Kidney (tissue), 13 donors: ENCODE measurements at regions not wholly inside any gene's neighbourhood (a gene's known extent, or its start where the extent isn't known, plus 50 kb on each side); places are given as distances from the start of the nearest gene placed in this dataset.

ENCODE experiments used
- DNase-seq, 5 donors: peaks; one replicate each; pipeline ENCODE4 v3.0.0-alpha.2; 2013 to 2020
- FAIRE-seq: peaks from 2 replicates; lab custom pipeline; 2012; peaks lifted over from hg19 to GRCh38; lab: Jason Lieb, UNC
- H3K27ac ChIP-seq, 2 donors: one replicate each; pipeline ENCODE4 v1.7.0; 2013; ENCODE audit warnings: low read depth in 2 of 2, low read length in 2 of 2, inconsistent platforms in 1 of 2
- H3K27me3 ChIP-seq: one replicate; pipeline ENCODE4 v1.7.1; 2013; ENCODE audit warnings: low read length, inconsistent platforms; ENCODE audit not compliant: control insufficient read depth, insufficient read depth
- H3K36me3 ChIP-seq, 3 donors: one replicate each; pipeline versions ENCODE4 v1.7.0 to v1.7.1; 2013; ENCODE audit warnings: low read length in 3 of 3, control low read depth in 1 of 3, inconsistent platforms in 1 of 3; ENCODE audit not compliant: insufficient read depth in 3 of 3, control insufficient read depth in 2 of 3
- H3K4me1 ChIP-seq, 3 donors: one replicate each; pipeline versions ENCODE4 v1.7.0 to v1.7.1; 2013; ENCODE audit warnings: low read length in 3 of 3, inconsistent platforms in 1 of 3, low read depth in 1 of 3; ENCODE audit not compliant: control insufficient read depth in 2 of 3, insufficient read depth in 2 of 3
- H3K4me3 ChIP-seq, 3 donors: one replicate each; pipeline versions ENCODE4 v1.7.0 to v1.8.1; 2013; ENCODE audit warnings: low read length in 3 of 3, control low read depth in 1 of 3, inconsistent platforms in 1 of 3
- H3K9ac ChIP-seq, 3 donors: one replicate each; pipeline versions ENCODE4 v1.7.0 to v1.7.1; 2013; ENCODE audit warnings: low read length in 3 of 3, control low read depth in 1 of 3, inconsistent platforms in 1 of 3
- H3K9me3 ChIP-seq, 3 donors: one replicate each; pipeline versions ENCODE4 v1.7.0 to v1.7.1; 2013; ENCODE audit warnings: low read length in 3 of 3, control low read depth in 1 of 3, inconsistent platforms in 1 of 3; ENCODE audit not compliant: control insufficient read depth in 2 of 3, insufficient read depth in 1 of 3
- CTCF ChIP-seq: IDR thresholded peaks from 3 replicates; pipeline ENCODE4 v1.5.1; 2012; ENCODE audit warnings: mild to moderate bottlenecking, moderate library complexity, borderline replicate concordance; ENCODE audit not compliant: insufficient read depth; ENCODE audit errors: extremely low read depth
- intact Hi-C: fragments of 100-400 bp; cut with DNase I; formaldehyde crosslinking; loops from one replicate; pipeline ENCODE4 v1.11.1; 2022
- donor health status: control.
- donor health status: control.
- donor health status: control.
- donor health status: control.
- donor health status: control.
- donor health status: DM: yes; HTN: yes; CAD: no.
- donor health status: Normal renal cell carcinoma (clear cell type).

GRCh38 chr6:8583291-8583690, 147.9 kb upstream of the SLC35B3 start:
- H3K36me3 ChIP-seq: no peaks in the 10 kb centered on the region
- no peak overlapping the region for H3K4me3 ChIP-seq
- no peaks in the 10 kb centered on the region for H3K27me3 ChIP-seq
- intact Hi-C loops: no loop called here
- no peak for TF ChIP-seq CTCF
- FAIRE-seq (no peak), DNase-seq (no peak)
- no peak overlapping the region for H3K27ac ChIP-seq
- no peaks in the 10 kb centered on the region for H3K9me3 ChIP-seq
- no peaks in the 10 kb centered on the region for H3K4me1 ChIP-seq
- no peak overlapping the region for H3K9ac ChIP-seq

GRCh38 chr6:8579372-8579771, 144.0 kb upstream of the SLC35B3 start:
- no peak for DNase-seq
- H3K9ac ChIP-seq: no peak overlapping the region
- H3K27ac ChIP-seq: no peak overlapping the region
- no peak for TF ChIP-seq CTCF
- H3K9me3 ChIP-seq: no peaks in the 10 kb centered on the region
- FAIRE-seq: no peak
- H3K4me1 ChIP-seq: no peaks in the 10 kb centered on the region
- H3K36me3 ChIP-seq: no peaks in the 10 kb centered on the region
- no peak overlapping the region for H3K4me3 ChIP-seq
- intact Hi-C loops: no loop called here
- H3K27me3 ChIP-seq: no peaks in the 10 kb centered on the region

- no peak for TF ChIP-seq CTCF
- H3K4me1 ChIP-seq: no peaks in the 10 kb centered on the region
- no peak overlapping the region for H3K27ac ChIP-seq
- FAIRE-seq: no peak
- no peaks in the 10 kb centered on the region for H3K36me3 ChIP-seq
- H3K4me3 ChIP-seq: no peak overlapping the region
- H3K27me3 ChIP-seq: no peaks in the 10 kb centered on the region
- intact Hi-C loops: no loop called here
- H3K9ac ChIP-seq: no peak overlapping the region
- no peak for DNase-seq
- H3K9me3 ChIP-seq: no peaks in the 10 kb centered on the region
Measured at GRCh38 chr6:8578006-8578405, 142.7 kb upstream of the SLC35B3 start.

- Histone ChIP-seq H3K4me3 (no peak overlapping the region), H3K36me3 (no peaks in the 10 kb centered on the region), H3K27me3 (no peaks in the 10 kb centered on the region), H3K27ac (no peak overlapping the region), H3K4me1 (no peaks in the 10 kb centered on the region), H3K9ac (no peak overlapping the region), H3K9me3 (no peaks in the 10 kb centered on the region)
- FAIRE-seq (no peak), DNase-seq (no peak)
- TF ChIP-seq CTCF: no peak
- intact Hi-C loops: no loop called here
Measured at GRCh38 chr6:8574749-8575468, 139.6 kb upstream of the SLC35B3 start.
